Lower lobe of right lung (tissue), 2 donors: ENCODE measurements at regions not wholly inside any gene's neighbourhood (a gene's known extent, or its start where the extent isn't known, plus 50 kb on each side); places are given as distances from the start of the nearest gene placed in this dataset.

Source experiments
- ATAC-seq, 2 donors: fragments of 200-7000 bp; cut with Tn5 transposase; one replicate each; pipeline ENCODE4 v1.9.1; 2020 to 2022; ENCODE audit warnings: mild to moderate bottlenecking in 2 of 2, moderate library complexity in 2 of 2
- DNase-seq: peaks from one replicate; pipeline ENCODE4 v3.0.0-alpha.2; 2020
- H3K27ac ChIP-seq: fragments of 200-600 bp; one replicate; pipeline ENCODE4 v1.8.0; 2022
- H3K27me3 ChIP-seq: fragments of 200-600 bp; one replicate; pipeline ENCODE4 v1.8.0; 2022; ENCODE audit warnings: low read depth
- H3K36me3 ChIP-seq: fragments of 200-600 bp; one replicate; pipeline ENCODE4 v1.8.0; 2022; ENCODE audit warnings: mild to moderate bottlenecking
- H3K4me1 ChIP-seq: fragments of 200-600 bp; one replicate; pipeline ENCODE4 v1.8.0; 2022
- H3K4me3 ChIP-seq: fragments of 200-600 bp; one replicate; pipeline ENCODE4 v1.8.0; 2022; ENCODE audit warnings: mild to moderate bottlenecking
- H3K9me3 ChIP-seq: fragments of 200-600 bp; one replicate; pipeline ENCODE4 v1.8.0; 2022
- intact Hi-C: fragments of 100-400 bp; cut with DNase I; formaldehyde crosslinking; loops from one replicate; pipeline ENCODE4 v1.11.0; 2022
- TF ChIP-seq, protein P1 (sequence below): fragments of 200-600 bp; IDR thresholded peaks from one replicate; pipeline ENCODE4 v1.8.0; 2022; ENCODE audit warnings: antibody characterized with exemption, mild to moderate bottlenecking
- donor health status: DM: no; HTN: yes; CAD: no; lungs with severe emphysema.

DNA sequence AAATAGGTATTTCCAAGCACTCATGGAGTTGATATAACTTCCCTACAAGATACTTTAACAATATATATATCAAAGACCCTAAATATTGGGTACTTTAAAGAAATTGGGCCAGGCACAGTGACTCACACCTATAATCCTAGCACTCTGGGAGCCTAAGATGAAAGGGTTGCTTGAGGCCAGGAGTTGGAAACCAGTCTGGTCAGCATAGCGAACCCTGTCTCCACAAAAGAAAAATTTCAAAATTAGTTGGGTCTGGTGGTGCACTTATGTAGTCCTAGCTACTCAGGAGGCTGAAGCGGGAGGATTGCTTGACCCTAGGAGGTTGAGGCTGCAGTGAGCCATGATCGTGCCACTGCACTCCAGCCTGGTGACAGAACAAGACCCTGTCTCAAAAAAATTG, 393.9 kb upstream of the DEPDC1 start:
- ATAC-seq (no peak), DNase-seq (no peak)
- intact Hi-C loops: no loop called here
- no peak overlapping the region for H3K4me3 ChIP-seq
- TF ChIP-seq, protein P1, sequence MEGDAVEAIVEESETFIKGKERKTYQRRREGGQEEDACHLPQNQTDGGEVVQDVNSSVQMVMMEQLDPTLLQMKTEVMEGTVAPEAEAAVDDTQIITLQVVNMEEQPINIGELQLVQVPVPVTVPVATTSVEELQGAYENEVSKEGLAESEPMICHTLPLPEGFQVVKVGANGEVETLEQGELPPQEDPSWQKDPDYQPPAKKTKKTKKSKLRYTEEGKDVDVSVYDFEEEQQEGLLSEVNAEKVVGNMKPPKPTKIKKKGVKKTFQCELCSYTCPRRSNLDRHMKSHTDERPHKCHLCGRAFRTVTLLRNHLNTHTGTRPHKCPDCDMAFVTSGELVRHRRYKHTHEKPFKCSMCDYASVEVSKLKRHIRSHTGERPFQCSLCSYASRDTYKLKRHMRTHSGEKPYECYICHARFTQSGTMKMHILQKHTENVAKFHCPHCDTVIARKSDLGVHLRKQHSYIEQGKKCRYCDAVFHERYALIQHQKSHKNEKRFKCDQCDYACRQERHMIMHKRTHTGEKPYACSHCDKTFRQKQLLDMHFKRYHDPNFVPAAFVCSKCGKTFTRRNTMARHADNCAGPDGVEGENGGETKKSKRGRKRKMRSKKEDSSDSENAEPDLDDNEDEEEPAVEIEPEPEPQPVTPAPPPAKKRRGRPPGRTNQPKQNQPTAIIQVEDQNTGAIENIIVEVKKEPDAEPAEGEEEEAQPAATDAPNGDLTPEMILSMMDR: no peak
- H3K4me1 ChIP-seq: no peaks in the 10 kb centered on the region
- no peak overlapping the region for H3K27ac ChIP-seq
- peaks cover 3% of the 10 kb centered on the region for H3K9me3 ChIP-seq
- H3K27me3 ChIP-seq: no peaks in the 10 kb centered on the region
- H3K36me3 ChIP-seq: no peaks in the 10 kb centered on the region

DNA sequence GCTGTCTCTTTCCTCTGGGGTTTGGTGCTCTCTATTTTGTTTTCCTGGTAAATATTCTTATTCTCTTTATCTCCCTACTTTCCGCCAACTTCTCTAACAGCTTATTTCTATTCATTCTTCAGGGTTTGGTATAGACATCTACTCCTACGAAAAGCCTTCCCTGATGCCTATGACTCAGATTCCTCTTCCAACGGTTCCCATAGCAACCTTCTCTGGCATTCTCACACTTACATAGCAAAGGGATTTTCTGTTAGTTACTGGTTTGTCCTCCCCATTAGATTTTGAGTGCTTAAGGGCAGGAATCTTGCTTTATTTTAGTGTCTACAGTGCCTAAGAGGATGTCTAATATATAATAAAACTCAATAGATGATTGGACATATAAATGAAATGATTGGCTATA, 407.6 kb upstream of the DEPDC1 start:
- no peaks in the 10 kb centered on the region for H3K4me1 ChIP-seq
- ATAC-seq: no peak
- intact Hi-C loops: no loop called here

DNA sequence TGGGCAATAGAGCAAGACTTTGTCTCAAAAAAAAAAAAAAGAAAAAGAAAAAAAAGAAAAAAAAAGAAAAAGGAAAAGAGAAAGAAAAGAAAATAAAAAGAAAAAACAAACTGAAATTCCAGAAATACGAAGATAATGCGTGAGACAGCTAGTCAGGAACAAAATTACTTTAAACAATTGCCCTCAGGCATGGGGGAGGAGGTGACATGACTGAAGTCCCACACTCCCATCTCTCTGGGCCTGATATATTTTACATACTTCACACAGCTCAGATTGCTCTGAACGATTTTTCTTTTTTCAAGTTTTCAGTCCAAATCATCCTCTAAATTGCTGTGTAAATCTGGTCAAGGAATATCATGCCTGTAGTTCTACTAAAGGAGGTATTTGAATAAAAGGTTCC, 409.5 kb upstream of the DEPDC1 start:
- ATAC-seq (no peak), DNase-seq (no peak)
- TF ChIP-seq, protein P1: no peak
- Histone ChIP-seq H3K27ac (no peak overlapping the region), H3K36me3 (no peaks in the 10 kb centered on the region), H3K27me3 (no peaks in the 10 kb centered on the region), H3K4me3 (no peak overlapping the region), H3K4me1 (no peaks in the 10 kb centered on the region), H3K9me3 (peaks cover 7% of the 10 kb centered on the region)
- intact Hi-C loops: no loop called here

More for the DNA sequence above, 407.6 kb upstream of the DEPDC1 start:
- Histone ChIP-seq H3K27me3 (no peaks in the 10 kb centered on the region), H3K27ac (no peak overlapping the region), H3K36me3 (no peaks in the 10 kb centered on the region), H3K9me3 (no peaks in the 10 kb centered on the region), H3K4me3 (no peak overlapping the region)
- TF ChIP-seq, protein P1: no peak
- no peak for DNase-seq

DNA sequence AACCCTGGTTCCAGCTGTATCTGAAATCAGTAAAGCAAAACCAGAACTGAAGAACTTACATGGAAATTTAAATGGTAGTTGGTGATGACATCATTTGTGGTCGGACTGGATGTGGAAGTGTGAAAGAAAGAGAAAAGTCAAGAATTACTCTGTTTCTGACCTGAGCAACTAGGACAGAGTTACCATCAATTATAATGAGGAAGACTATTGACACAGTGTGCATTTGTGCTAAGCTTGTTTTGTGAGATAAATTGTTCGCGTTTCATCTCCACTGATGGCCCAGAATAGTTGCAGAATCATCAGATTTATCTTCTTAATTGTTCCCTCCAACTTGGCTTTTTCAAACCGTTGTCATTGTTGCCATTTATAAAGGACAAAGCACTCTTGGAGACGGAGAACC, 410.6 kb upstream of the DEPDC1 start:
- no peaks in the 10 kb centered on the region for H3K36me3 ChIP-seq
- TF ChIP-seq, protein P1: no peak
- H3K4me1 ChIP-seq: no peaks in the 10 kb centered on the region
- DNase-seq (no peak), ATAC-seq (no peak)
- intact Hi-C loops: no loop called here
- H3K4me3 ChIP-seq: no peak overlapping the region
- H3K27ac ChIP-seq: no peak overlapping the region
- peaks cover 7% of the 10 kb centered on the region for H3K9me3 ChIP-seq
- no peaks in the 10 kb centered on the region for H3K27me3 ChIP-seq

DNA sequence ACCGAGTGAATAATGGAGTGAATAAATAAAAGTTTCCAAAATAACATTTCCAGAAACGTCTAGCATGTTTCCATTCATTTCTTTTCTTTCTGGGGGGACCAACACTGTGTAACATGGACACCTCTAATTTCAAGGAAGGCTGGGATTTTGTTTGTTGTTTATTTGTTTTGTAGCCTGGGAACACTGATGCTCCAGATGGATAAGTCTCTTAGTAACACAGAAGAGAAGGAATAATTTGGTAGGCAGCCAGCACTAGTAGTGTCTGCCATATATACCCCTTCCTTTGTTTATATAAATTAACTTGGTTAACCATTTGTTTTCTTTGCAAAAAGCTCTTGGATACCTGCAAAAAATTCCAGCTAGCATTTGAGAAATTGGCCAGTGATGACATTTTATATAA, 411.4 kb upstream of the DEPDC1 start:
- DNase-seq (no peak), ATAC-seq (no peak)
- Histone ChIP-seq H3K4me1 (no peaks in the 10 kb centered on the region), H3K4me3 (no peak overlapping the region), H3K27me3 (no peaks in the 10 kb centered on the region), H3K36me3 (no peaks in the 10 kb centered on the region), H3K9me3 (peaks cover 7% of the 10 kb centered on the region), H3K27ac (no peak overlapping the region)
- TF ChIP-seq, protein P1: no peak
- intact Hi-C loops: no loop called here
